ENCODE measurements at regions not wholly inside any gene's neighbourhood (a gene's known extent, or its start where the extent isn't known, plus 50 kb on each side); places are given as distances from the start of the nearest gene placed in this dataset.

GRCh38 chr4:183563874-183564273, 59.0 kb downstream of the ING2 start:
- DNase-seq (ENCODE audit: low read depth): peak; percentile 77

DNA sequence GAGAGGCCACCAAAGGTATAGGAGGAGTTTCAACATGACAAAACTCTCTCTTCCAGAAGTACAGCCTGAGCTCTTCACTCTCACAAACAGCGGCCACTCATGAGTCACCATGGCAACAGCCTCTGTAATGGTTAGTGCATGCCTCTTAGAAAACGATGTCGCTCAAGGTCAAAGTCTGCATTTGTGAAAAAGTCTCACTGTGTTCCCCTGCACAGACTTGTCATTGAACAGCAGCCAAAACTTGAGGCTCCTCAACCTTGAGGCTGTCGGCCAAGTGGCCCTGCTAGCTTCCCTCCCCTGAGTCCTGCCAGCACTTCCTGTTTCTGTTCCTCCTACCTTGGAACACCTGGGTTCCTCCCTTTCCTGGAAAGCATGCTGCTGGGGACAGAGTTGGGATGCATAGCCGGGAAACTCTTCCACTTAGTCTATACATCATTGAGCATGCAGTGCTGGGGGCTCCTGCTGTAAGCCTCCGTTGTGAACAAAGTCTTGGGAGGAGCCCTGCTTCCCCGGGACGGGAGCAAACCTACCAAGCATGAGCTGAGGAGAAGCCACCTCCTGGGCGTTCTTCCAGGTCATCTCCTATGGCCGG, 66.6 kb downstream of the ING2 start:
- peak; percentile 78 for DNase-seq (ENCODE audit: low read depth)

- peak; percentile 33 for DNase-seq (ENCODE audit: low read depth)
These were observed 72.0 kb downstream of the ING2 start for GRCh38 chr4:183576701-183577404.

GRCh38 chr4:183580370-183580769, 75.5 kb downstream of the ING2 start:
- no peak for DNase-seq (ENCODE audit: low read depth)

DNA sequence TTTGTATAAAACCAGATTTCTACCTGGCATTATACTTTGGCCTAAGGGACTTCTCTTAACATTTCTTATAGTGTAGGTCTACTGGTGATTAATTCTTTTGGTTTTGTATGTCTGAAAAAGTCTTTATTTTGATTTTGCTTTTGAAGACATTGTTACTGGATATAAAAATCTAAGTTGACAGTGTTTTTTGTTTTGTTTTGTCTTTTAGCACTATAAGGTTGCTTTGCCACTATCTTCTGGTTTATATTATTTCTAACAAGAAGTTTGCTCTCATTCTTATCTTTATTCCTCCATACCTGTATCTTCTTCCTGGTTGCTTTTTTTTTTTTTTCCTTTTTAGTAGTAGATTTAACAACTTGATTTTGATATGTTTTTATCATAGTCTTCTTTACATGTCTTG, 76.0 kb downstream of the ING2 start:
- no peak for DNase-seq (ENCODE audit: low read depth)

- DNase-seq (ENCODE audit: low read depth): no peak
These were observed 72.2 kb downstream of the RWDD4 start for GRCh38 chr4:183586824-183587223.

- DNase-seq (ENCODE audit: low read depth): peak; percentile 77
These were observed 70.8 kb downstream of the RWDD4 start for GRCh38 chr4:183588169-183588675.

GRCh38 chr4:183588691-183589090, 70.3 kb downstream of the RWDD4 start:
- DNase-seq (ENCODE audit: low read depth): no peak

DNA sequence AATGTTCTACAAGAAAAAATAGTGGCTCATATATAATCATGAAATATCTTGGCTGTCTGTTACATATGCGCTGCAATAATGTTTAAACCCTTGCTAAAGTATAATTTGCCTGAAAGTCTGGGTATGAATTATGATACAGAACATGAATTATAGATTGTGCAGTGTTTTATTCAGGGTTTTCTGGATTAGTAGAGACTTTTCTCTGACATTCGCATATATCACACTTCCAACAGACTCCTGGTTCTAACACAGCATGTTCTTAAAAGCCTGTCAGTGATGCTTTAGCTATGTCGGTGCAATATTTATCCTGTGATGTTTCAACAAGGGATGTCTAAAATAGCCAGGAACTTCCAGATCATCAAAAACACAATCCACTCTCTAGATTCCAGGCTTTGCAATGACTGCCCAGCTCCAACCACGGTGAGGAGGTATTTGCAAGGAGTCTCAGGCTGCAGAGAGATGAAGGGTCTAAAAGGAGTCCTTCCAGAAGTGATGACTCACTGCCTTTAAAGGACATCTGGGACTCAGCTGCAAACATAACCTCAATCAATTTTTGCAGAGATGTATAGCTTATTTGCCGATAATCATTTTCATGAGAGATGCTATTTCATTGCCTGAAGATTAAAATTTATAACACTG, 69.4 kb downstream of the RWDD4 start:
- DNase-seq (ENCODE audit: low read depth): no peak

Data from iris pigment epithelial cell (primary cell).